OCI-LY1 (cell line): ENCODE measurements at regions not wholly inside any gene's neighbourhood (a gene's known extent, or its start where the extent isn't known, plus 50 kb on each side); places are given as distances from the start of the nearest gene placed in this dataset.

Experiments
- CTCF ChIP-seq: fragments of 200-600 bp; sonication (generic), shearing (Covaris generic); IDR thresholded peaks from 2 replicates; pipeline ENCODE4 v1.5.1; 2017; ENCODE audit warnings: mild to moderate bottlenecking, antibody characterized with exemption, low read length, moderate library complexity, mixed read lengths
- EZH2 ChIP-seq: fragments of 200-600 bp; sonication (generic), shearing (Covaris generic); IDR thresholded peaks from 2 replicates; pipeline ENCODE4 v1.8.0; 2017; ENCODE audit warnings: borderline replicate concordance, mixed run types, mild to moderate bottlenecking, antibody characterized with exemption, low read length, moderate library complexity, mixed read lengths

- no peak for TF ChIP-seq CTCF
- TF ChIP-seq EZH2: no peak
These were observed 482.0 kb upstream of the TENM3 start for GRCh38 chr4:181761156-181761555.
